ENCODE measurements at regions not wholly inside any gene's neighbourhood (a gene's known extent, or its start where the extent isn't known, plus 50 kb on each side); places are given as distances from the start of the nearest gene placed in this dataset.

DNA sequence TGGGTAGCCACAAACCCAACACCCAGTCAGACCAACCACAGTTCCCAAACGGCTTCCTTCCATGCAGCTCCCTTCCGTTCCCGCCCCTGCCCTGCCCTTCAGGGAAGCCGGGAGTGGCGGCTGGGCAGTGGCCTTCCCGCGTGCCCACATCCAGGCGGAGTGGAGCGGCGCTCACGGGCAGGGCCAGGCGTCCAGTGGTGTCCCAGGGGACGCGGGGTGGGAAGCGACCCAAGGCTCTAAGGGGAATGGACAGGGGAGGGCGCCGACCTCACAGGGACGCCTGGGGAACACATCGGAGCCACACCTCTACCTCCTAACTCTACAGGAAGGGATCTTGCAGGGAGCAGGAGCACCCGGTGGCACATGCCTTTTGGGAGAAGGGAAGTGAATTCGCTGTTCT, 225.9 kb upstream of the MGAT5 start:
- no peak for TF ChIP-seq CTCF (IDR thresholded peaks at IDR 0.05)
- no peak for TF ChIP-seq POLR2A (IDR thresholded peaks at IDR 0.05)
